Common myeloid progenitor, CD34-positive (primary cell): ENCODE measurements at regions not wholly inside any gene's neighbourhood (a gene's known extent, or its start where the extent isn't known, plus 50 kb on each side); places are given as distances from the start of the nearest gene placed in this dataset.
"Not testable (repeated sequence)": the region's sequence is repeated elsewhere in the genome, so short reads cannot be mapped to it uniquely, and the experiment has no call there.

Experiments
- CTCF ChIA-PET: fragments of 350-600 bp; sonication (Branson Sonifier 250); formaldehyde crosslinking; loops from one replicate; lab custom pipeline; 2021; ENCODE audit warnings: antibody characterized with exemption; lab: Charles Lee
- POLR2A ChIA-PET: fragments of 350-600 bp; sonication (Branson Sonifier 250); formaldehyde crosslinking; loops from one replicate; lab custom pipeline; 2021; ENCODE audit warnings: antibody characterized with exemption; lab: Charles Lee
- DNase-seq, 3 donors: peaks; one replicate each; pipeline versions ENCODE4 v3.0.0 to v3.0.0-alpha.2; 2013
- H3K27ac ChIP-seq, 2 experiments: 1 replicate in 1 of 2; 2 replicates in 1 of 2; pipeline ENCODE4 v1.7.0; 2013; ENCODE audit warnings: inconsistent platforms in 2 of 2, low read length in 2 of 2, mild to moderate bottlenecking in 2 of 2, low read depth in 1 of 2, moderate library complexity in 1 of 2; ENCODE audit not compliant: severe bottlenecking in 2 of 2, insufficient read depth in 1 of 2, poor library complexity in 1 of 2
- H3K27me3 ChIP-seq, 5 experiments: replicated peaks in 2 of 5; 1 replicate in 3 of 5; 2 replicates in 2 of 5; pipeline versions ENCODE4 v1.6.1 to v1.7.0; 2013; ENCODE audit warnings: low read length in 4 of 5, mild to moderate bottlenecking in 2 of 5, moderate library complexity in 2 of 5, inconsistent platforms in 1 of 5; ENCODE audit not compliant: insufficient read depth in 5 of 5, control insufficient read depth in 4 of 5
- H3K36me3 ChIP-seq, 4 experiments: 1 replicate in 2 of 4; 2 replicates in 2 of 4; pipeline versions ENCODE4 v1.6.1 to v1.7.0; 2013; ENCODE audit warnings: low read length in 3 of 4, control low read depth in 1 of 4, mild to moderate bottlenecking in 1 of 4; ENCODE audit not compliant: control insufficient read depth in 4 of 4, insufficient read depth in 4 of 4
- H3K4me1 ChIP-seq, 4 experiments: 1 replicate in 3 of 4; 2 replicates in 1 of 4; pipeline versions ENCODE4 v1.6.1 to v1.7.1; 2013; ENCODE audit warnings: low read length in 3 of 4, mild to moderate bottlenecking in 3 of 4, control low read depth in 1 of 4, inconsistent platforms in 1 of 4, moderate library complexity in 1 of 4; ENCODE audit not compliant: control insufficient read depth in 4 of 4, insufficient read depth in 4 of 4; ENCODE audit errors: control extremely low read depth in 1 of 4
- H3K4me3 ChIP-seq, 7 experiments: 1 replicate in 4 of 7; 2 replicates in 3 of 7; pipeline versions ENCODE4 v1.5.1 to v1.7.0; 2013; ENCODE audit warnings: mild to moderate bottlenecking in 7 of 7, low read length in 6 of 7, moderate library complexity in 6 of 7, inconsistent platforms in 2 of 7, low read depth in 2 of 7, control low read depth in 1 of 7; ENCODE audit not compliant: insufficient read depth in 4 of 7, control insufficient read depth in 1 of 7; ENCODE audit errors: extremely low read depth in 1 of 7
- H3K9me3 ChIP-seq, 5 experiments: 1 replicate in 4 of 5; 2 replicates in 1 of 5; pipeline versions ENCODE4 v1.6.1 to v1.7.1; 2013; ENCODE audit warnings: low read length in 4 of 5, mild to moderate bottlenecking in 2 of 5, inconsistent platforms in 1 of 5, low read depth in 1 of 5, moderate library complexity in 1 of 5; ENCODE audit not compliant: control insufficient read depth in 4 of 5, insufficient read depth in 2 of 5; ENCODE audit errors: control extremely low read depth in 1 of 5
- WGBS: methylation state at CpG from one replicate; pipeline ENCODE4 v1.1.5; 2013; ENCODE audit not compliant: insufficient coverage; 5-methylcytosine and 5-hydroxymethylcytosine counted together

GRCh38 chr5:126002222-126002897, 420.8 kb upstream of the GRAMD2B start:
- WGBS: 67% methylated on average over 6 of the region's 7 CpGs
- DNase-seq: no peak
- no peak overlapping the region for H3K4me3 ChIP-seq
- ChIA-PET CTCF (no interaction called here), POLR2A (no interaction called here)
- H3K36me3 ChIP-seq: no peaks in the 10 kb centered on the region
- H3K27ac ChIP-seq: no peak overlapping the region
- no peaks in the 10 kb centered on the region for H3K4me1 ChIP-seq
- peaks cover 0 to 2% (median 0%) of the 10 kb centered on the region in 5 experiments for H3K27me3 ChIP-seq
- no peaks in the 10 kb centered on the region for H3K9me3 ChIP-seq

- Histone ChIP-seq H3K9me3 (no peaks in the 10 kb centered on the region), H3K4me3 (no peak overlapping the region), H3K36me3 (no peaks in the 10 kb centered on the region), H3K27ac (no peak overlapping the region), H3K4me1 (no peaks in the 10 kb centered on the region), H3K27me3 (peaks cover 0 to 2% (median 0%) of the 10 kb centered on the region in 5 experiments)
- WGBS: 94% methylated on average over 3 of the region's 3 CpGs
- POLR2A ChIA-PET: no interaction called here
- CTCF ChIA-PET: no interaction called here
- DNase-seq: no peak
These were observed 419.9 kb upstream of the GRAMD2B start for GRCh38 chr5:126003309-126003708.

GRCh38 chr5:126004636-126005035, 418.6 kb upstream of the GRAMD2B start:
- 89% methylated on average over 1 of the region's 2 CpGs for WGBS
- H3K27me3 ChIP-seq: peaks cover 0 to 2% (median 0%) of the 10 kb centered on the region in 5 experiments
- POLR2A ChIA-PET: no interaction called here
- DNase-seq: no peak
- no peak overlapping the region for H3K4me3 ChIP-seq
- no peaks in the 10 kb centered on the region for H3K9me3 ChIP-seq
- no peaks in the 10 kb centered on the region for H3K36me3 ChIP-seq
- CTCF ChIA-PET: no interaction called here
- no peaks in the 10 kb centered on the region for H3K4me1 ChIP-seq
- H3K27ac ChIP-seq: no peak overlapping the region

- Histone ChIP-seq H3K9me3 (no peaks in the 10 kb centered on the region), H3K4me3 (no peak overlapping the region), H3K27me3 (peaks cover 0 to 2% (median 0%) of the 10 kb centered on the region in 5 experiments), H3K4me1 (no peaks in the 10 kb centered on the region), H3K36me3 (no peaks in the 10 kb centered on the region), H3K27ac (no peak overlapping the region)
- WGBS: no CpG with 5 or more reads among the region's 1 CpG
- no peak for DNase-seq
- POLR2A ChIA-PET: no interaction called here
- CTCF ChIA-PET: no interaction called here
These were observed 415.4 kb upstream of the GRAMD2B start for GRCh38 chr5:126007841-126008240.

- 100% methylated on average over 4 of the region's 5 CpGs for WGBS
These were observed 413.6 kb upstream of the GRAMD2B start for GRCh38 chr5:126009566-126009965.

GRCh38 chr5:126011526-126011925, 411.7 kb upstream of the GRAMD2B start:
- 95% methylated on average over 6 of the region's 7 CpGs for WGBS
- H3K9me3 ChIP-seq, DNase-seq, POLR2A ChIA-PET, H3K36me3 ChIP-seq, H3K27ac ChIP-seq, H3K27me3 ChIP-seq, H3K4me1 ChIP-seq, H3K4me3 ChIP-seq, CTCF ChIA-PET: not testable (repeated sequence)

More at GRCh38 chr5:126009566-126009965, 413.6 kb upstream of the GRAMD2B start:
- no peaks in the 10 kb centered on the region for H3K27me3 ChIP-seq
- DNase-seq: no peak
- no peaks in the 10 kb centered on the region for H3K4me1 ChIP-seq
- H3K9me3 ChIP-seq: no peaks in the 10 kb centered on the region
- ChIA-PET POLR2A (no interaction called here), CTCF (no interaction called here)
- H3K27ac ChIP-seq: no peak overlapping the region
- no peak overlapping the region for H3K4me3 ChIP-seq
- no peaks in the 10 kb centered on the region for H3K36me3 ChIP-seq

GRCh38 chr5:126014676-126015075, 408.5 kb upstream of the GRAMD2B start:
- POLR2A ChIA-PET: no interaction called here
- Histone ChIP-seq H3K4me3 (no peak overlapping the region), H3K27me3 (no peaks in the 10 kb centered on the region), H3K9me3 (no peaks in the 10 kb centered on the region), H3K27ac (no peak overlapping the region), H3K4me1 (no peaks in the 10 kb centered on the region), H3K36me3 (no peaks in the 10 kb centered on the region)
- no peak for DNase-seq
- CTCF ChIA-PET: no interaction called here
- WGBS: no CpG with 5 or more reads among the region's 1 CpG
